ENCODE measurements at regions not wholly inside any gene's neighbourhood (a gene's known extent, or its start where the extent isn't known, plus 50 kb on each side); places are given as distances from the start of the nearest gene placed in this dataset.

DNA sequence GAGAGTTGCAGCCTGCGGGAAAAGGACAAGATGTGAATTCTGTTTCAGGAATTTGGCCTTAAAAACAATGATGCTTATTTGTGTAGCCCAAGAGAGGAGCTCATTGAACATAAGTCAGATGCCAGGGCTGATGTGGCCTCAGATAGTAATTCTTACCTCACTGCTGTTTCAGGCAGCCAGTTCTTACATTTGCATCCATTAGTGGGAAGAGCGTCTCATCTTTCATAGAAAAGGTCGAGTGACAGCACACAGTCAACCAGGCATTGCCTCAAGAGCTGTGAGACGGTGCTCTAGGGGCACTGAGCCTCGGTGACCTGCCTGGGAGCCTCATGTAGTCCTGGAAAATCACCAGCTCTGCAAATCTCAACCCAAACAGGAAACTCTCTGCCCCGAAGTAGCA, 174.9 kb upstream of the FRG1 start:
- TF ChIP-seq, protein P1, sequence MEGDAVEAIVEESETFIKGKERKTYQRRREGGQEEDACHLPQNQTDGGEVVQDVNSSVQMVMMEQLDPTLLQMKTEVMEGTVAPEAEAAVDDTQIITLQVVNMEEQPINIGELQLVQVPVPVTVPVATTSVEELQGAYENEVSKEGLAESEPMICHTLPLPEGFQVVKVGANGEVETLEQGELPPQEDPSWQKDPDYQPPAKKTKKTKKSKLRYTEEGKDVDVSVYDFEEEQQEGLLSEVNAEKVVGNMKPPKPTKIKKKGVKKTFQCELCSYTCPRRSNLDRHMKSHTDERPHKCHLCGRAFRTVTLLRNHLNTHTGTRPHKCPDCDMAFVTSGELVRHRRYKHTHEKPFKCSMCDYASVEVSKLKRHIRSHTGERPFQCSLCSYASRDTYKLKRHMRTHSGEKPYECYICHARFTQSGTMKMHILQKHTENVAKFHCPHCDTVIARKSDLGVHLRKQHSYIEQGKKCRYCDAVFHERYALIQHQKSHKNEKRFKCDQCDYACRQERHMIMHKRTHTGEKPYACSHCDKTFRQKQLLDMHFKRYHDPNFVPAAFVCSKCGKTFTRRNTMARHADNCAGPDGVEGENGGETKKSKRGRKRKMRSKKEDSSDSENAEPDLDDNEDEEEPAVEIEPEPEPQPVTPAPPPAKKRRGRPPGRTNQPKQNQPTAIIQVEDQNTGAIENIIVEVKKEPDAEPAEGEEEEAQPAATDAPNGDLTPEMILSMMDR (IDR thresholded peaks at IDR 0.05; ENCODE audit: extremely low read depth, missing control alignments): no peak
- DNase-seq (ENCODE audit: low spot score): no peak

DNA sequence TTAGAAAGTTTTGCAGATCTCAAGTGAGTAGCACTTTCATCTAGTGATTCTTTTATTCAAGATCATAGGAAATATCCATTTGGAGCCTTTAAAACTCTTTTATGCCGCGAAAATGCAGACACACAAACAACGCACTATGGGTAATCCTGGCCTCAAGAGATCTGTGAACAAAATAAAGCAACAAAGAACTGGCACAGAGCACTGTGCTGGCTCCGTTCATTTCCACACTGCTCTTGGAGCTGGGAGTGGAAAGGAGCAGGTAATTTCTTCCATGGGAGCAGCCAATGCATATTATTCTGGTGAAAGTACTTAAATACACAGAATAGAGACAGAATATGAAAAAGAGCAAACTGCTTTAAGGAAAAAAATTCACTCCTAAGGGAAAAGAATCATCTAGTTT, 172.7 kb upstream of the FRG1 start:
- DNase-seq (ENCODE audit: low spot score): no peak
- TF ChIP-seq, protein P1 (IDR thresholded peaks at IDR 0.05; ENCODE audit: extremely low read depth, missing control alignments): no peak

DNA sequence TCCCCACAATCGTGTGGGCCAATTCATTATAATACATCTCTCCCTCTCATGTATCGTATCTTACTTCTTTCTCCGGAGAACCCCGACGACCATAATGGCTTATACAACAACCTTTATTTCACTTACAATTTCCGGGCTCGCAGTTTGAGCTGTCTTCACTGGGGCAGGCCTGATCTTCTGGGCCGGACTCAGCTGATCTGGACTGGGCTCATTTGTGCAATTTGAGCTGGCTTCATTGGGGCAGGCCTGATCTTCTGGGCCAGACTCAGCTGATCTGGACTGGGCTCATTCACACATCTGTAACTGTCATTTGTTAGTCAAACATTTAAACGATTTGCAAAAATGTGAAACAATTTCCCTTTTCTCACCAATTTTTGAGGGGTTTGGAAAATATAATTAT, 171.5 kb upstream of the FRG1 start:
- TF ChIP-seq, protein P1 (IDR thresholded peaks at IDR 0.05; ENCODE audit: extremely low read depth, missing control alignments): no peak
- DNase-seq (ENCODE audit: low spot score): no peak

DNA sequence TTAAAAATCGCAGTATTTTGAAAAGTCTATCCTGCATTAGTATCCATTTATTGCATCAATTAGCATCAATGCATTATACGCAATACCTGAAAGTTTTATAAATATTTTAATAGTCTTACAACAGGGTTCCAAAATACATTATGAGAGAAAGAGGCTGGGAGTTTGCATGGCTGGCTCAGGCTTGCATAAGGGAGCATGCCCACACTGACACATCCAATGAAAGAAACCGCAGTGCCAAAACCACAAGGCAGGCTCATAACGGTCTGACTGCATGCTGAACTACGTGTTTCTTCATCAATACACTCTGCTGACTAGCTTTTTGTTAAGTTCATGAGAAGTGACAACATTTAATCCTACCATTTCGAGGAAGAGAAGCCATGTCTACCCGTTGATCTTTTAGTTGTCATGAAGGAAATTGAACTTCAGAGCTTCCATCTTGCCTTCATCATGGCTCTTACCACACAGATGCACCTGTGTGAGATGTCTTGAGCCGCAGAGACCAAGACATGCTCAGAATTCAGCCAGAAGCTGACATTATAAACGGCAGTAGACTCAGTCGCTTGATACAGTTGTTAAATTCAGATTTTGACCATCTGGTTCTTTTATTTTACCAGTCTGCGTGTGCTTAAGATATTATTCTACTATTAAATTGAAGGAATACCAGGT, 168.8 kb upstream of the FRG1 start:
- TF ChIP-seq, protein P1 (IDR thresholded peaks at IDR 0.05; ENCODE audit: extremely low read depth, missing control alignments): no peak
- no peak for DNase-seq (ENCODE audit: low spot score)

DNA sequence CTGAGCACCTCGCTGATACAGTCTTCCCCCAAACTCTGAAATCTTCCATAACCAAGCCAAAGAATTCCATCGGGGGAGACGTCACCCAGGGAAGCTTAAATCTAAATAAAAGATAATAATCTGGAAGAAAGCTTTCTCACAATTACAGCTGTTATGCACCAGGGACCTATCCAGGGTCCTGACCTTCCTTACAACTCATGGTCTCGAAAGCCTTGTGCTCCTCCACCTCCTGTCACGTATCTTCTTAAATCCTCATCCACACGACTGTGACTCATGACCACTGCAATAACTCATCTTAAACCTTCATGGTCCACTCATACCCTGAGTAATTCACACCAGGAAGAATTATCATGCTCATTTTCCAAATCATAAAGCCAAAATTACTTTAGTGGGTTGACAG, 166.8 kb upstream of the FRG1 start:
- no peak for DNase-seq (ENCODE audit: low spot score)
- TF ChIP-seq, protein P1 (IDR thresholded peaks at IDR 0.05; ENCODE audit: extremely low read depth, missing control alignments): no peak

DNA sequence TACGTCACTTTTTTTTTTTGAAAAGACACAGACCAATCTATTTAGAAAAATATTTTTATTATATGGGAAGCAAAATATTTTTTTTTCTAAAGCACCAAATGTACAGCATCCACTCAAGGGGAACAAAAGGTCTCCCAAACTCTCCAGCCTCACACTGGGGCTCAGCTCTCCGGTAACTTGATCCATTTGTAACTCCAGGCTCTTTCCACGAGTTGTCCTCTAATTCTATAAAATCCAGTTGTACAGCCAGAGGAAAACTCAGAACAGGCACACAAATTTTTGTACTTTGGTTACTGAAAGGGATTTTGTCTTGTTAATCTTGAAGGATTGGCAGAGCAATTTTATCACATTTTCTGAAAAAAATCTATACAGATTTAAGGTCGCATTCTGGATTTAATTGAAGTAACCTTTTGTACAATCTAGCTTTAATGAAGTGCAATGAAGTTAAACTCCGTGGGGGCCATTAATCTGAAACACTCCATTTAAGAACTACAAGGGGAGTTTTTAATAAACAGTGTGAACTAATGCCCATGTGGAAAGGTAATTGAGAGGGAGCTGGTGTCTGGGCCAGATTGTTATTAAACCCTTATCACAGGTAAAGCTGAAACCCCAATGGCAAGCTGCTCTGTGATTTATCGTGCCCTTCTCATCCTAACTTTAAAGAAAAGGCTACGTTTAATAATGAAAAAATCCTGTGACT, 161.2 kb upstream of the FRG1 start:
- DNase-seq (ENCODE audit: low spot score): no peak
- TF ChIP-seq, protein P1 (IDR thresholded peaks at IDR 0.05; ENCODE audit: extremely low read depth, missing control alignments): no peak

DNA sequence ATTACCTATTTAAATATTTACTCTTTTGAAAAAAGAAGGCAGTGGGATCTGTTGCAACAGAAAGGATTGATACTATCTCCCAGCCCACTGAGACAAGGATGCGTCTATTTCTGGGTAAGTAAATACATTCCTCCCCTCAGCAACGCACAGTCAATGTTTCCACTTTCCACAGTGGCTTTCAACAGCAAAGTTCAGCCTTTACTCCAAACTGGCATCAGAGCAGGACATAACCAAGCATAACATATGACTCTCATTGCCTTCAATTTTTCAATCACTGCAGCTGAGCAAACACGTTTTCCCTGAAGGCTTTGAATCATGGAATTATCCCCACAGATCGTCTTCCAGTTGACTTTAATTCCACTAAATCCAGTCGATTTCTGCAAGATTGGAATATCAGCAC, 160.3 kb upstream of the FRG1 start:
- DNase-seq (ENCODE audit: low spot score): no peak
- TF ChIP-seq, protein P1 (IDR thresholded peaks at IDR 0.05; ENCODE audit: extremely low read depth, missing control alignments): no peak
